Brain microvascular endothelial cell (primary cell): ENCODE measurements at regions not wholly inside any gene's neighbourhood (a gene's known extent, or its start where the extent isn't known, plus 50 kb on each side); places are given as distances from the start of the nearest gene placed in this dataset.

Source experiments
- DNase-seq: peaks from one replicate; pipeline ENCODE4 v3.0.0-alpha.2; 2020
- H3K27ac ChIP-seq: fragments of 250-450 bp; sonication (Bioruptor Pico); 2 replicates; pipeline ENCODE4 v1.5.1; 2020; ENCODE audit warnings: mild to moderate bottlenecking, moderate library complexity
- H3K27me3 ChIP-seq: fragments of 250-450 bp; sonication (Bioruptor Pico); replicated peaks from 2 replicates; pipeline ENCODE4 v1.5.1; 2020; ENCODE audit warnings: mild to moderate bottlenecking
- H3K36me3 ChIP-seq: fragments of 250-450 bp; sonication (Bioruptor Pico); replicated peaks from 2 replicates; pipeline ENCODE4 v1.5.1; 2020; ENCODE audit warnings: mild to moderate bottlenecking
- H3K4me3 ChIP-seq: 2 replicates; pipeline ENCODE4 v1.5.1; 2011; ENCODE audit warnings: low read depth, mild to moderate bottlenecking, control low read depth, low read length, moderate library complexity
- CTCF ChIP-seq: IDR thresholded peaks from 2 replicates; pipeline ENCODE4 v1.5.1; 2011; ENCODE audit warnings: low read depth, mild to moderate bottlenecking, moderate library complexity, low read length, control low read depth, inconsistent platforms; ENCODE audit errors: missing control alignments
- in situ Hi-C: cut with HindIII; loops from 2 replicates; pipeline ENCODE4 v1.10.0; 2017; ENCODE audit warnings: low sequenced_read_pairs, low pct_ligation_motif_present

DNA sequence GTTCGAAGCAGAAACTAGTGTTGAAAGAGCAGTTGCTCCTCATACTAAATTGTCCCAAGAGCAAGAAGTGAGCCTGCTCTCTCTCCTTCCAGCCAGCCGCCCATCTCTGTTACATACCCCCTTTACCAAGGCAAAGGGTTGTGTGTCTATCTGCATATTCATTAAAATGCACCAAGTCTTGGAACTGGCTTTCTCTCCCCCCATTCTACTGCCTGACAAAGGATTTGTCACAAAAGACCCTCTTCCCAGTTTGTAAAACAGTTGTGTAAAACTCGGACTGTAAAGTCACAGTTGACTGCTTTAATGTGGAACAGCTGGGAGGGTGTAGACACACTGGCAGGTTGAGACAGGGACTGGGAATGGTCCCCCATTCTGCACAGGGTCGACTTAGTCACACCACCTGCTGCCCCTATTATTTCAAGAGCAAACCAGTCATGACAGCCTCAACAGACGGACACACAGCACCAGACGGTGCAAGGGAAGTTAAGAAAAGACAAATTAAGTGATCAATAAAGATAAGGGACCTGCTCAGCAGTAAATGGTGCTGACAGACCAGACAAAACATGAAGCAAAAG is 60.0 kb upstream of the HTATIP2 start:
- DNase-seq, result no peak
- Histone ChIP-seq H3K36me3 (no peaks in the 10 kb centered on the region), H3K4me3 (no peak overlapping the region), H3K27me3 (no peaks in the 10 kb centered on the region), H3K27ac (no peak overlapping the region)
- in situ Hi-C loops, result no loop called here
- TF ChIP-seq CTCF, result no peak

DNA sequence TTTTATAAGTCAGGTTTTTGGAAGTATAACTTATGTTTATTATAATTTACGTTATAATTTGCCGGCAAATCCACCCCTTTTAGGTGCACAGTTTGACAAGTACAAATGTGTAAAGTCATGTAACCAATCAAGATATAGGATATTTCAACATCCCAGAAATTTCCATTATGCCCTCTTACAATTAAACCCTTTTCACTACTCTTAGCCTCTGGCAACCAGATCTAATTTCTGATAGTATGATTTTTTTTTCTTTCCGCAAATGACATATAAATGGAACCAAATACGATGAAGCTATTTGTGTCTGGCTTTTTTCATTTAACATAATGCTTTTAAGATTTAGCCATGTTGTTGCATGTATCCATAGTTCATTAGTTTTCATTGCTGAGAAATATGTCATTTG is 69.5 kb upstream of the HTATIP2 start:
- Histone ChIP-seq H3K4me3 (no peak overlapping the region), H3K27ac (no peak overlapping the region), H3K27me3 (peaks cover 3% of the 10 kb centered on the region), H3K36me3 (no peaks in the 10 kb centered on the region)
- in situ Hi-C loops, result no loop called here
- no peak for DNase-seq
- no peak for TF ChIP-seq CTCF

GRCh38 chr11:20293531-20293930 is 70.0 kb upstream of the HTATIP2 start:
- H3K4me3 ChIP-seq, result no peak overlapping the region
- peaks cover 3% of the 10 kb centered on the region for H3K27me3 ChIP-seq
- in situ Hi-C loops, result no loop called here
- TF ChIP-seq CTCF, result no peak
- no peaks in the 10 kb centered on the region for H3K36me3 ChIP-seq
- DNase-seq, result no peak
- H3K27ac ChIP-seq, result no peak overlapping the region

DNA sequence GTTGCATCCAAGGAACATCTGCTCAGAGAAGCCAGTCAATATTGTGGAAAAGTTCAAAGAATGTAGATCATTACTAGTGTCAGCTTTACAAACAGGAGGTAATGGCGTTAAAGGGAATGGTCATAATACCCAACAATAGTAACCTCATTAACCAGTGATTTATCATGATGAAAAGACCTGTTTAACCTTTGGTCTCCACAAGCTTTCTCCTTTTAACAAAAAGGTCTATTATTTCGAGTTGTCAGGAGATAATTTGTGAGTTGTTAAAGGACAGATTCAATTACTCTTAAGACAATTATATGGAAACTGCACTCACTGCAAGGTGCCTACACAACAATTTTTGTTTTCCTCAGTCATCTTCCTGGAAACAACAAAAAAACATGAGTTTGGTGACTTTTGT is 73.8 kb upstream of the HTATIP2 start:
- no peak for TF ChIP-seq CTCF
- H3K4me3 ChIP-seq, result no peak overlapping the region
- no peaks in the 10 kb centered on the region for H3K36me3 ChIP-seq
- H3K27ac ChIP-seq, result no peak overlapping the region
- DNase-seq, result no peak
- peaks cover 3% of the 10 kb centered on the region for H3K27me3 ChIP-seq
- in situ Hi-C loops, result no loop called here

- no peak overlapping the region for H3K27ac ChIP-seq
- no peak for TF ChIP-seq CTCF
- no peak for DNase-seq
- H3K27me3 ChIP-seq, result peaks cover 5% of the 10 kb centered on the region
- in situ Hi-C loops, result no loop called here
- H3K36me3 ChIP-seq, result no peaks in the 10 kb centered on the region
- H3K4me3 ChIP-seq, result no peak overlapping the region
Observed at GRCh38 chr11:20283475-20283874, 80.0 kb upstream of the HTATIP2 start.

DNA sequence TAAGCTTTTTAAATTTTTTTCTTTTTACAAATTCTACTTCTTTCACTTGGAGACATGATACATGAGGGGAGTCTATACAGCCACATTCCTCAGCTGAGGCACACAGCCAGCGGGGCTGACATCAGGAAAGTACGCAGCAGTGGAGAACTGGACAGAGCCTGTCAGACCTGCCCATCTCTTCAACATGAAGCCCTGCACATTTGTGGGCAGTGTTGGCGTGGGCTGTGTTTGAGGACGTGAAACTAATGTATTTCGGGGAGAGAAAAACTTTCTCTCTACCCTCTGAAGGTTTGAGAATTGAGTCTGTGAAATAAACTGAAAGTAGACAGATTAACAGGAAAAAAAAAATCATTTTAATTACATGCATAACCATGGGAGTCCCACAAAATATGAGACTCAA is 84.8 kb upstream of the HTATIP2 start:
- H3K4me3 ChIP-seq, result no peak overlapping the region
- no peak overlapping the region for H3K27ac ChIP-seq
- DNase-seq, result no peak
- in situ Hi-C loops, result no loop called here
- no peaks in the 10 kb centered on the region for H3K36me3 ChIP-seq
- TF ChIP-seq CTCF, result no peak
- peaks cover 5% of the 10 kb centered on the region for H3K27me3 ChIP-seq
